Activated CD4-positive, alpha-beta T cell treated with anti-CD3 and anti-CD28 coated beads, Interleukin-2, amount 10 ng/mL, durations not matched to agents 24 days and 14 days (primary cell): ENCODE measurements at regions not wholly inside any gene's neighbourhood (a gene's known extent, or its start where the extent isn't known, plus 50 kb on each side); places are given as distances from the start of the nearest gene placed in this dataset.
"Not testable (repeated sequence)": the region's sequence is repeated elsewhere in the genome, so short reads cannot be mapped to it uniquely, and the experiment has no call there.

Source experiments
- DNase-seq: peaks from one replicate; pipeline ENCODE4 v3.0.0; 2022
- H3K27ac Mint-ChIP-seq: one replicate; pipeline ENCODE4 v1.8.0; 2022; ENCODE audit warnings: mild to moderate bottlenecking, mixed read lengths
- H3K27me3 Mint-ChIP-seq: one replicate; pipeline ENCODE4 v1.8.0; 2022; ENCODE audit warnings: mixed read lengths
- H3K36me3 Mint-ChIP-seq: one replicate; pipeline ENCODE4 v1.8.0; 2022; ENCODE audit warnings: low read depth, mild to moderate bottlenecking, mixed read lengths
- H3K4me1 Mint-ChIP-seq: one replicate; pipeline ENCODE4 v1.8.0; 2021; ENCODE audit warnings: mixed read lengths
- H3K4me3 Mint-ChIP-seq: one replicate; pipeline ENCODE4 v1.8.0; 2022; ENCODE audit warnings: mild to moderate bottlenecking, moderate library complexity, mixed read lengths
- H3K9me3 Mint-ChIP-seq: one replicate; pipeline ENCODE4 v1.8.0; 2021; ENCODE audit warnings: mixed read lengths
- intact Hi-C: fragments of 100-400 bp; cut with micrococcal nuclease; formaldehyde crosslinking; loops from one replicate; pipeline ENCODE4 v1.15.1; 2023

DNA sequence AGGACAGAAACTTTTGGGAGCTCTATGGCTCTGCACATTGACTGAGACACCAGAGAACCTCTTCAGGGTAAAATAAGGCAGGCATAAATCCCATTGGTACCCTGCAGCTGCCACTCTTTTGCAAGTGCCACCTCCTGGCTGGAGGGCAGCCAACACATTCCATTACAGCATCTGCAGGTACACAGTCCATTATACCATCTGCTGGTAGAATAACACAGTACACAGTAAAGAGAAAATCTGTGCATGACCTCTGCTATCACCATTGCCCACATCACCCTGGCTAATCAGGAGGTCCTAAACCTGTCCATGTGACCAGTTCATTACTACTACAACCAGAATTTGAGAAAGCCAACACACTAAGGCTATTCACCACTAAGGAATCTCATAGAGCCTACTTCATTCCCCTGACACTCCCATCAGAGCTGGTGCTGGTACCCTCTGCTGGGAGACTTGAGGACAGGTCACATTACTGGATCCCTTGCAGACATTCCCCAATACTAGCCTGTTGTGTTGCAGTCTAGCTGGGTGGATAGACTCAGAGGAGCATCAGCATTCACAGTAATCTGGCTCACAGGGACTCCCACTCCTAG, 176.2 kb upstream of the TACR3 start:
- no peaks in the 10 kb centered on the region for H3K27me3 Mint-ChIP-seq
- no peaks in the 10 kb centered on the region for H3K4me1 Mint-ChIP-seq
- H3K27ac Mint-ChIP-seq = no peak overlapping the region
- no peaks in the 10 kb centered on the region for H3K36me3 Mint-ChIP-seq
- H3K9me3 Mint-ChIP-seq = no peaks in the 10 kb centered on the region
- no peak overlapping the region for H3K4me3 Mint-ChIP-seq
- intact Hi-C loops = no loop called here
- DNase-seq = no peak

- no peaks in the 10 kb centered on the region for H3K4me1 Mint-ChIP-seq
- intact Hi-C loops = no loop called here
- H3K4me3 Mint-ChIP-seq = no peak overlapping the region
- no peaks in the 10 kb centered on the region for H3K36me3 Mint-ChIP-seq
- H3K27ac Mint-ChIP-seq = no peak overlapping the region
- DNase-seq = no peak
- H3K9me3 Mint-ChIP-seq = peaks cover 4% of the 10 kb centered on the region
- no peaks in the 10 kb centered on the region for H3K27me3 Mint-ChIP-seq
Measured at GRCh38 chr4:103892586-103892985, 172.8 kb upstream of the TACR3 start.

GRCh38 chr4:103887191-103887590, 167.4 kb upstream of the TACR3 start:
- H3K4me1 Mint-ChIP-seq = no peaks in the 10 kb centered on the region
- H3K9me3 Mint-ChIP-seq = peaks cover 4% of the 10 kb centered on the region
- DNase-seq = no peak
- no peaks in the 10 kb centered on the region for H3K36me3 Mint-ChIP-seq
- no peak overlapping the region for H3K27ac Mint-ChIP-seq
- H3K27me3 Mint-ChIP-seq = no peaks in the 10 kb centered on the region
- intact Hi-C loops = no loop called here
- H3K4me3 Mint-ChIP-seq = no peak overlapping the region

DNA sequence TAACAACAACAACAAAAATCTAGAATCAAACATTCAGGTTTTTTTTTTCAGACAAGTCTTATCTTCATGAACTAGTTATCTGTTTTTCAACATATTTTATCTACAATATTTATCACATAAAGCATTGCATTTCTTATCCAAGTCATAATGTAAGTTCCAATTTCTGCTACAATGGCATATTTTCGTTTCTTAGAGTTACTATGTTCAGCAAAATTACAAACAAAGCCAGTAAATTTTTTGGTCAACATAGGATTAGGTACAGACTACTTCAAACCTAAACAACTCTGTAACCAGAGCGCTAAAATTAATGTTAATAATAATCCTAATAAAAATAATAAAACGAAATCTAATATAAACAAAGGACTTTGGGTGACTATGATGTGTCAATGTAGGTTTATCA, 165.4 kb upstream of the TACR3 start:
- intact Hi-C loops = no loop called here
- Mint-ChIP-seq H3K36me3 (no peaks in the 10 kb centered on the region), H3K4me3 (no peak overlapping the region), H3K4me1 (no peaks in the 10 kb centered on the region), H3K27me3 (no peaks in the 10 kb centered on the region), H3K27ac (no peak overlapping the region), H3K9me3 (peaks cover 4% of the 10 kb centered on the region)
- no peak for DNase-seq

- Mint-ChIP-seq H3K27ac (no peak overlapping the region), H3K27me3 (no peaks in the 10 kb centered on the region), H3K36me3 (no peaks in the 10 kb centered on the region), H3K9me3 (no peaks in the 10 kb centered on the region), H3K4me1 (no peaks in the 10 kb centered on the region), H3K4me3 (no peak overlapping the region)
- intact Hi-C loops = no loop called here
- no peak for DNase-seq
Measured at GRCh38 chr4:103867311-103867710, 147.5 kb upstream of the TACR3 start.

DNA sequence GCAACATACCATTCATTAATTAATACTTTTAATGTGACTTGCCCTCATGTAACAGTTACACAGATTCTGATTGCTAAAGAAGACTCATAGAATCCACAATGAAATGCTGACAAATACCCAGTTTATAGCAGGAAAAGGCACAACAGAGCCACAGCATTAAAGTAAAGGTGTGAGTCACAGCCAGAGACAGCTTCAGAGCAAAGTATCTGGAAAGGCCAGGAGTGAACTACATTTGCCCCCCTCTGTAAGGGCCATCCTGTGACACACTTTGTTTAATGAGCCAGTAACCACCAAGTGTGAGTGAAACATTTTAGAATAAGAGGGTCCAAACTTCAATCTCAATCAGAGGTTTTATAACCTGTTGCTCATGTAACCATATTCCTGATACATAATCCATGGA, 133.8 kb upstream of the TACR3 start:
- H3K4me3 Mint-ChIP-seq = no peak overlapping the region
- peaks cover 5% of the 10 kb centered on the region for H3K9me3 Mint-ChIP-seq
- H3K27ac Mint-ChIP-seq = no peak overlapping the region
- DNase-seq = no peak
- H3K27me3 Mint-ChIP-seq = no peaks in the 10 kb centered on the region
- H3K36me3 Mint-ChIP-seq = no peaks in the 10 kb centered on the region
- intact Hi-C loops = no loop called here
- H3K4me1 Mint-ChIP-seq = no peaks in the 10 kb centered on the region

DNA sequence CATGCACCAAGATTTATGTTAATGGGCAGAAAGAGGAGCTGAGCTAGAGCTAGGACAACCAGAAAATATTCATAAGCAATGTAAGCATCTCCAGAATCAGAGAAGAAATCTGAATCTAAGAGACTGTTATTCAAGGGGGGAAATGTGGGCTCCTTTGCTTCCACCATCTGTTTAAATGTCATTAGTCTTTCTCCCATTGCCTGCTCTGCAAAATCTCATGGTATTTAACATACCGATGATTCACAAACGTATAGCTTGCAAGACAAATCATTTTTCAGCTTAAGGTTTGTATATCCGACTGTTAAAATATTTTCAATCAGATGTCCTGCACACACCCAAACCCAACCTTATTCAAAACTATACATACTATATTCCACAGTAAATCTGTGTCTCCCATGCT, 133.4 kb upstream of the TACR3 start:
- H3K4me1 Mint-ChIP-seq = no peaks in the 10 kb centered on the region
- H3K4me3 Mint-ChIP-seq = no peak overlapping the region
- DNase-seq = no peak
- intact Hi-C loops = no loop called here
- no peaks in the 10 kb centered on the region for H3K36me3 Mint-ChIP-seq
- H3K27me3 Mint-ChIP-seq = no peaks in the 10 kb centered on the region
- no peak overlapping the region for H3K27ac Mint-ChIP-seq
- H3K9me3 Mint-ChIP-seq = peaks cover 5% of the 10 kb centered on the region

GRCh38 chr4:103845075-103845474, 125.3 kb upstream of the TACR3 start:
- Mint-ChIP-seq H3K4me1 (no peaks in the 10 kb centered on the region), H3K36me3 (no peaks in the 10 kb centered on the region), H3K9me3 (peaks cover 5% of the 10 kb centered on the region), H3K4me3 (no peak overlapping the region), H3K27me3 (no peaks in the 10 kb centered on the region), H3K27ac (no peak overlapping the region)
- intact Hi-C loops = no loop called here
- no peak for DNase-seq

GRCh38 chr4:103842637-103843239, 123.0 kb upstream of the TACR3 start:
- H3K9me3 Mint-ChIP-seq = peaks cover 5% of the 10 kb centered on the region
- H3K4me3 Mint-ChIP-seq = no peak overlapping the region
- H3K27ac Mint-ChIP-seq = no peak overlapping the region
- no peaks in the 10 kb centered on the region for H3K36me3 Mint-ChIP-seq
- H3K27me3 Mint-ChIP-seq = no peaks in the 10 kb centered on the region
- intact Hi-C loops = no loop called here
- no peak for DNase-seq
- no peaks in the 10 kb centered on the region for H3K4me1 Mint-ChIP-seq

GRCh38 chr4:103842076-103842475, 122.3 kb upstream of the TACR3 start:
- no peak overlapping the region for H3K4me3 Mint-ChIP-seq
- no peaks in the 10 kb centered on the region for H3K27me3 Mint-ChIP-seq
- no peaks in the 10 kb centered on the region for H3K4me1 Mint-ChIP-seq
- no peaks in the 10 kb centered on the region for H3K36me3 Mint-ChIP-seq
- DNase-seq = no peak
- H3K27ac Mint-ChIP-seq = no peak overlapping the region
- intact Hi-C loops = no loop called here
- peaks cover 5% of the 10 kb centered on the region for H3K9me3 Mint-ChIP-seq

GRCh38 chr4:103810308-103810707, 90.5 kb upstream of the TACR3 start:
- H3K4me1 Mint-ChIP-seq, H3K36me3 Mint-ChIP-seq, DNase-seq, H3K9me3 Mint-ChIP-seq, intact Hi-C loops, H3K4me3 Mint-ChIP-seq, H3K27ac Mint-ChIP-seq, H3K27me3 Mint-ChIP-seq: not testable (repeated sequence)

DNA sequence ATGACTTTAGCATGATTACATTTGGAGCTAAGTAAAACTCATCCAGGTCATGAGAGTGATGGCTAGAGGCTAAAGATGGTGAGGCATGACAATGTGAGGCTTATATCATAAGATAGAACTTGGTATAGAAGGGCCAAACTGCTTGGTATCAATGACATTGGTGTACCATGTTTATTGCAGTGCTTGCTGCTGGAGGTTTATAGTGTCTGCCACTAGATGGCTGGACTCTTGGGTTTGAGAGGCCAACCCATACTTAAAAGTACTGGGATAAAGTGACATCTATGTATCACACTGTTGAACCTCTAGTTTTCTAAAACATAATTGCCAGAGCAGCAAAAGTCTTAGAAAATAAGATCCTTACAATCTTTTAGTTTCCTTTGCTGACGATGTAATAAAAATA, 83.0 kb upstream of the TACR3 start:
- Mint-ChIP-seq H3K4me1 (no peaks in the 10 kb centered on the region), H3K27ac (no peak overlapping the region), H3K4me3 (no peak overlapping the region), H3K36me3 (no peaks in the 10 kb centered on the region), H3K9me3 (peaks cover 4% of the 10 kb centered on the region), H3K27me3 (no peaks in the 10 kb centered on the region)
- intact Hi-C loops = no loop called here
- no peak for DNase-seq

GRCh38 chr4:103787057-103787456, 67.3 kb upstream of the TACR3 start:
- H3K4me3 Mint-ChIP-seq = no peak overlapping the region
- no peaks in the 10 kb centered on the region for H3K36me3 Mint-ChIP-seq
- no peak overlapping the region for H3K27ac Mint-ChIP-seq
- no peaks in the 10 kb centered on the region for H3K4me1 Mint-ChIP-seq
- no peaks in the 10 kb centered on the region for H3K27me3 Mint-ChIP-seq
- DNase-seq = no peak
- H3K9me3 Mint-ChIP-seq = peaks cover 4% of the 10 kb centered on the region
- intact Hi-C loops = no loop called here

- no peaks in the 10 kb centered on the region for H3K27me3 Mint-ChIP-seq
- no peak overlapping the region for H3K27ac Mint-ChIP-seq
- no peak for DNase-seq
- no peaks in the 10 kb centered on the region for H3K36me3 Mint-ChIP-seq
- intact Hi-C loops = no loop called here
- no peaks in the 10 kb centered on the region for H3K4me1 Mint-ChIP-seq
- no peak overlapping the region for H3K4me3 Mint-ChIP-seq
- H3K9me3 Mint-ChIP-seq = peaks cover 4% of the 10 kb centered on the region
Measured at GRCh38 chr4:103786593-103786992, 66.8 kb upstream of the TACR3 start.

DNA sequence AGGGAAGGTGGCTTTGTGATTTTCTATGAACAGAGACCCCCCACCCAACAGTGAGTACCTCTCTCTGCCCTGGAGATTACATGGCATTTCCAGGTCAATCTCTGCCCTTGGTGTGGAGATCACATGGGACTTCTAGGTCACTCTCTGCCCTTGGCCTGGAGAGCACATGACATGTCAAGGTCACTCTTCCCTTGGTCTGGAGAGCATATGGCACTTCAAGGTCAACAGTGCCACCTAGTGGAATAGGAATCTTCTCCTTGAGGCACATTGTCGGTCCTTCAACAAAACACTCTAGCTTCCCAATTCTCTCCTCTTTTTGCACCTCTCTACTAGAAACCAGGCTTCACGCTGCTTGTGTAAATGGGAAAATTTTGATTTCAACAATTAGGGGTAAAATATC, 66.2 kb upstream of the TACR3 start:
- peaks cover 4% of the 10 kb centered on the region for H3K9me3 Mint-ChIP-seq
- H3K4me3 Mint-ChIP-seq = no peak overlapping the region
- no peak overlapping the region for H3K27ac Mint-ChIP-seq
- DNase-seq = peak; percentile 53
- H3K4me1 Mint-ChIP-seq = no peaks in the 10 kb centered on the region
- H3K36me3 Mint-ChIP-seq = no peaks in the 10 kb centered on the region
- intact Hi-C loops = no loop called here
- H3K27me3 Mint-ChIP-seq = no peaks in the 10 kb centered on the region
